Chondrocyte (in vitro differentiated cells): ENCODE measurements at regions not wholly inside any gene's neighbourhood (a gene's known extent, or its start where the extent isn't known, plus 50 kb on each side); places are given as distances from the start of the nearest gene placed in this dataset.
A peak's percentile ranks its signal among the peaks of the same experiment; 100 is the strongest.
"Not testable (repeated sequence)": the region's sequence is repeated elsewhere in the genome, so short reads cannot be mapped to it uniquely, and the experiment has no call there.

Experiments used
- DNase-seq: peaks from one replicate; pipeline ENCODE4 v3.0.0; 2021; ENCODE audit warnings: mixed read lengths, low spot score
- H3K27ac Mint-ChIP-seq: one replicate; pipeline ENCODE4 v1.8.0; 2021; ENCODE audit warnings: mild to moderate bottlenecking, moderate library complexity, mixed read lengths; ENCODE audit not compliant: unreplicated experiment
- H3K27me3 Mint-ChIP-seq: 2 replicates; pipeline ENCODE4 v1.8.0; 2021; ENCODE audit warnings: low read depth, mixed read lengths
- H3K36me3 Mint-ChIP-seq: 2 replicates; pipeline ENCODE4 v1.8.0; 2021; ENCODE audit warnings: low read depth, mixed read lengths
- H3K4me1 Mint-ChIP-seq: 2 replicates; pipeline ENCODE4 v1.8.0; 2021; ENCODE audit warnings: low read depth, mild to moderate bottlenecking, mixed read lengths
- H3K4me3 Mint-ChIP-seq: one replicate; pipeline ENCODE4 v1.8.0; 2021; ENCODE audit warnings: mild to moderate bottlenecking, moderate library complexity, mixed read lengths; ENCODE audit not compliant: unreplicated experiment
- H3K9me3 Mint-ChIP-seq: 2 replicates; pipeline ENCODE4 v1.8.0; 2021; ENCODE audit warnings: low read depth, mixed read lengths
- CTCF ChIP-seq: fragments of 200-600 bp; sonication (generic); IDR thresholded peaks from 2 replicates; pipeline ENCODE4 v1.5.0; 2021; ENCODE audit warnings: antibody characterized with exemption, mild to moderate bottlenecking, moderate library complexity

GRCh38 chr3:39724233-39724846 lies 85.1 kb upstream of the MYRIP start:
- Mint-ChIP-seq H3K27ac (no peak overlapping the region), H3K4me1 (no peaks in the 10 kb centered on the region), H3K36me3 (no peaks in the 10 kb centered on the region), H3K4me3 (no peak overlapping the region), H3K9me3 (no peaks in the 10 kb centered on the region), H3K27me3 (peaks cover 22% of the 10 kb centered on the region)
- no peak for DNase-seq
- peak; percentile 70 for TF ChIP-seq CTCF

GRCh38 chr3:39725321-39725720 lies 84.1 kb upstream of the MYRIP start:
- Mint-ChIP-seq H3K9me3 (peaks cover 1% of the 10 kb centered on the region), H3K4me1 (no peaks in the 10 kb centered on the region), H3K4me3 (no peak overlapping the region), H3K27me3 (peaks cover 22% of the 10 kb centered on the region), H3K36me3 (no peaks in the 10 kb centered on the region), H3K27ac (no peak overlapping the region)
- DNase-seq: no peak
- TF ChIP-seq CTCF: no peak

GRCh38 chr3:39727415-39727814 lies 82.0 kb upstream of the MYRIP start:
- DNase-seq: no peak
- peaks cover 2% of the 10 kb centered on the region for H3K9me3 Mint-ChIP-seq
- H3K27me3 Mint-ChIP-seq: peaks cover 18% of the 10 kb centered on the region
- H3K27ac Mint-ChIP-seq: no peak overlapping the region
- H3K36me3 Mint-ChIP-seq: no peaks in the 10 kb centered on the region
- TF ChIP-seq CTCF: no peak
- H3K4me3 Mint-ChIP-seq: no peak overlapping the region
- H3K4me1 Mint-ChIP-seq: no peaks in the 10 kb centered on the region

GRCh38 chr3:39733804-39734203 lies 75.6 kb upstream of the MYRIP start:
- Mint-ChIP-seq H3K27ac (no peak overlapping the region), H3K36me3 (no peaks in the 10 kb centered on the region), H3K4me3 (no peak overlapping the region), H3K9me3 (peaks cover 3% of the 10 kb centered on the region), H3K4me1 (no peaks in the 10 kb centered on the region), H3K27me3 (peaks cover under 1% of the 10 kb centered on the region)
- no peak for DNase-seq
- no peak for TF ChIP-seq CTCF

GRCh38 chr3:39739658-39740057 lies 69.8 kb upstream of the MYRIP start:
- peaks cover 22% of the 10 kb centered on the region for H3K9me3 Mint-ChIP-seq
- H3K36me3 Mint-ChIP-seq, H3K4me1 Mint-ChIP-seq, DNase-seq, H3K27ac Mint-ChIP-seq, H3K27me3 Mint-ChIP-seq, H3K4me3 Mint-ChIP-seq: not testable (repeated sequence)

- no peak overlapping the region for H3K27ac Mint-ChIP-seq
- no peak for TF ChIP-seq CTCF
- H3K9me3 Mint-ChIP-seq: peaks cover 17% of the 10 kb centered on the region
- DNase-seq: no peak
- no peaks in the 10 kb centered on the region for H3K4me1 Mint-ChIP-seq
- H3K36me3 Mint-ChIP-seq: no peaks in the 10 kb centered on the region
- peaks cover 2% of the 10 kb centered on the region for H3K27me3 Mint-ChIP-seq
- H3K4me3 Mint-ChIP-seq: no peak overlapping the region
These were observed 64.7 kb upstream of the MYRIP start for GRCh38 chr3:39744746-39745145.
